BE2C (cell line): ENCODE measurements at regions not wholly inside any gene's neighbourhood (a gene's known extent, or its start where the extent isn't known, plus 50 kb on each side); places are given as distances from the start of the nearest gene placed in this dataset.

ENCODE experiments used
- DNase-seq: peaks from one replicate; pipeline ENCODE4 v3.0.0-alpha.2; 2020
- H3K27me3 ChIP-seq: fragments of 250-450 bp; sonication (Bioruptor Pico); 2 replicates; pipeline ENCODE4 v1.5.1; 2020; ENCODE audit warnings: mild to moderate bottlenecking
- H3K36me3 ChIP-seq: fragments of 250-450 bp; sonication (Bioruptor Pico); 2 replicates; pipeline ENCODE4 v1.5.1; 2020; ENCODE audit warnings: mild to moderate bottlenecking
- H3K4me1 ChIP-seq: fragments of 250-450 bp; sonication (Bioruptor Pico); 2 replicates; pipeline ENCODE4 v1.5.1; 2020
- H3K4me3 ChIP-seq: 2 replicates; pipeline ENCODE4 v1.5.1; 2011; ENCODE audit warnings: low read depth, low read length
- H3K9me3 ChIP-seq: fragments of 250-450 bp; sonication (Bioruptor Pico); 2 replicates; pipeline ENCODE4 v1.5.1; 2020
- TF ChIP-seq, protein P1 (sequence below): IDR thresholded peaks from 2 replicates; pipeline ENCODE4 v1.5.1; 2012; ENCODE audit warnings: mild to moderate bottlenecking, low read depth, low read length

- no peak overlapping the region for H3K4me3 ChIP-seq
- H3K9me3 ChIP-seq = no peaks in the 10 kb centered on the region
- no peaks in the 10 kb centered on the region for H3K27me3 ChIP-seq
- no peak for DNase-seq
- TF ChIP-seq, protein P1, sequence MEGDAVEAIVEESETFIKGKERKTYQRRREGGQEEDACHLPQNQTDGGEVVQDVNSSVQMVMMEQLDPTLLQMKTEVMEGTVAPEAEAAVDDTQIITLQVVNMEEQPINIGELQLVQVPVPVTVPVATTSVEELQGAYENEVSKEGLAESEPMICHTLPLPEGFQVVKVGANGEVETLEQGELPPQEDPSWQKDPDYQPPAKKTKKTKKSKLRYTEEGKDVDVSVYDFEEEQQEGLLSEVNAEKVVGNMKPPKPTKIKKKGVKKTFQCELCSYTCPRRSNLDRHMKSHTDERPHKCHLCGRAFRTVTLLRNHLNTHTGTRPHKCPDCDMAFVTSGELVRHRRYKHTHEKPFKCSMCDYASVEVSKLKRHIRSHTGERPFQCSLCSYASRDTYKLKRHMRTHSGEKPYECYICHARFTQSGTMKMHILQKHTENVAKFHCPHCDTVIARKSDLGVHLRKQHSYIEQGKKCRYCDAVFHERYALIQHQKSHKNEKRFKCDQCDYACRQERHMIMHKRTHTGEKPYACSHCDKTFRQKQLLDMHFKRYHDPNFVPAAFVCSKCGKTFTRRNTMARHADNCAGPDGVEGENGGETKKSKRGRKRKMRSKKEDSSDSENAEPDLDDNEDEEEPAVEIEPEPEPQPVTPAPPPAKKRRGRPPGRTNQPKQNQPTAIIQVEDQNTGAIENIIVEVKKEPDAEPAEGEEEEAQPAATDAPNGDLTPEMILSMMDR = no peak
- no peaks in the 10 kb centered on the region for H3K36me3 ChIP-seq
- no peaks in the 10 kb centered on the region for H3K4me1 ChIP-seq
Observed at GRCh38 chr22:19612866-19613572, 88.8 kb upstream of the CLDN5 start.

DNA sequence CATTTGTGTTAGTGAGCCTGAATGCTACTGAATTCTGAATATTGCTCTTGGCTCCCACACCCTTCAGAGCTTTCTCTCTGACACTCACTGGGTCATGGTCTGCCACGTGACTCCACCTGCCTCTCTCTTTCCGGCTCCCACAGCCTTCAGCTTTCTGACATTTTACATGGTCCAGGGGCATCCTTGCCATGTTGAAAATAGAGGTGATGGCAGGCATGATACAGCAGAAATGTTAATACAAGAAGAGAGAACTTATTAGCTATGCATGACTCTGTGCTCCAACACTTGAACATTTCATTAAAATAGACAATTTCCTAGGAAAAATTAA, 90.3 kb upstream of the CLDN5 start:
- Histone ChIP-seq H3K36me3 (no peaks in the 10 kb centered on the region), H3K27me3 (no peaks in the 10 kb centered on the region), H3K4me3 (no peak overlapping the region), H3K9me3 (no peaks in the 10 kb centered on the region), H3K4me1 (no peaks in the 10 kb centered on the region)
- TF ChIP-seq, protein P1 = no peak
- DNase-seq = no peak

DNA sequence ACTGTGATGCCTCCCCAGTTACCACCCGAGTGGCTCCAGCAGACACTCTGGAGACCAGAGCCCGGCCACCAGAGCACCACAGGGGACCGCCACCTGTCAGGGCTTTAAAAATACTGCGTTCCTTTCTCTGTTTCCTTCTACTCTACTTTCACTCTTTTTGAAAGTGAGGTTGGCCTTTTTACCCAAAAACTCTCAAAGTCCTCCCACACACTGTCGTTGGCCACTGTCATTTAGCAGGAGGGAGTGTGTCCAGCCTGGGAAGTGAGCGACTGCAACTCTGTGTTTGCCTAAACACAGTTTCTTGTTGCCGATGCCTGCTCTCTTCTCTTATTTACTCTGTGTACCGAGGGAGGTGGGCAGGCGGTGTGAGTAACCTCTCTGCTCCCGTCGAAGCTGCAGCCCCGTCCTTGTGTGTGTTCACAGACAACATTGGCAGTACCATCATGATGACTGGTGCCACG, 90.8 kb upstream of the CLDN5 start:
- no peaks in the 10 kb centered on the region for H3K9me3 ChIP-seq
- H3K4me3 ChIP-seq = no peak overlapping the region
- no peaks in the 10 kb centered on the region for H3K4me1 ChIP-seq
- TF ChIP-seq, protein P1 = no peak
- no peaks in the 10 kb centered on the region for H3K27me3 ChIP-seq
- DNase-seq = no peak
- no peaks in the 10 kb centered on the region for H3K36me3 ChIP-seq

DNA sequence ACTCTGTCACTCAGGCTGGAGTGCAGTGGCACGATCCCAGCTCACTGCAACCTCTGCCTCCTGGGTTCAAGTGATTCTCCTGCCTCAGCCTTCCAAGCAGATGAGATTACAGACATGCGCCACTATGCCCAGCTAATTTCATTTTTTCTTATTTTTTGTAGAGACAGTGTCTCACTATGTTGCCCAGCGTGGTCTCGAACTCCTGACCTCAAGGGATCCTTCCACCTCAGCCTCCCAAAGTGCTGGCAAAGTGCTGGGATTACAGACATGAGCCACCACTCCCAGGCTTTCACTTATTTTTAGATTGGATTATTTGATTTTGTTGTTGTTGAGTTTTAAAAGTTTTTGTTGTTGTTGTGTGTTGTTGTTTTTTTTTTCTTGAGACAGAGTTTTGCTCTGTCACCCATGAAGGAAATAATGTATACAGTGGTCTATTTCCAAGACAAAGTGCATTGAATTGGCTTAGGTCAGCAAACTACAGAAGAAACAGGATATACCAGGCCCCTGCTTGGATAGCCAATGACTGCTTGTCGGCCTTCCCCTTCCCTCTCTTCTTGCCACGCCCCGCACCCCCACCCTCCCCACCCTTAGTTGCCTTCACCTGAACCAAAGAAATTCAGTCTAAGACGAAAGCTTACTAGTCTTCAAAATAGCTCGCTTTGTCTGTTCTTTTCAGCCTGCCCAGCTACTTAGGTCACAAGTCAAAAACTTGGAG, 91.8 kb upstream of the CLDN5 start:
- H3K4me3 ChIP-seq = no peak overlapping the region
- H3K9me3 ChIP-seq = no peaks in the 10 kb centered on the region
- TF ChIP-seq, protein P1 = no peak
- 0 out of 2 replicates have a peak, but pooled peaks cover 3% of the 10 kb centered on the region for H3K4me1 ChIP-seq
- H3K27me3 ChIP-seq = no peaks in the 10 kb centered on the region
- DNase-seq = no peak
- H3K36me3 ChIP-seq = no peaks in the 10 kb centered on the region

GRCh38 chr22:19619144-19620009, 94.9 kb upstream of the SEPTIN5 start:
- TF ChIP-seq, protein P1 = no peak
- H3K36me3 ChIP-seq = no peaks in the 10 kb centered on the region
- no peaks in the 10 kb centered on the region for H3K9me3 ChIP-seq
- no peak overlapping the region for H3K4me3 ChIP-seq
- DNase-seq = no peak
- no peaks in the 10 kb centered on the region for H3K27me3 ChIP-seq
- peaks cover 6% of the 10 kb centered on the region; the same call in 1 of the 2 replicates for H3K4me1 ChIP-seq
